Adrenal gland (tissue), 9 donors: ENCODE measurements at regions not wholly inside any gene's neighbourhood (a gene's known extent, or its start where the extent isn't known, plus 50 kb on each side); places are given as distances from the start of the nearest gene placed in this dataset.

Experiments
- DNase-seq, 7 donors: peaks; one replicate each; pipeline ENCODE4 v3.0.0-alpha.2; 2019 to 2020
- H3K27ac ChIP-seq, 5 donors: fragments of 200-600 bp; sonication (generic) in 4 of 5; 1 replicate in 3 of 5; 2 replicates in 2 of 5; pipeline versions ENCODE4 v1.5.1 to v1.8.0; 2016 to 2020; ENCODE audit warnings: mild to moderate bottlenecking in 1 of 5
- H3K27me3 ChIP-seq: fragments of 200-600 bp; 2 replicates; pipeline ENCODE4 v1.8.0; 2021
- H3K36me3 ChIP-seq, 2 donors: fragments of 200-600 bp; replicated peaks in 1 of 2; 1 replicate in 1 of 2; 2 replicates in 1 of 2; pipeline versions ENCODE4 v1.5.1 to v1.8.0; 2018 to 2022
- H3K4me1 ChIP-seq, 2 donors: fragments of 200-600 bp; replicated peaks in 1 of 2; 1 replicate in 1 of 2; 2 replicates in 1 of 2; pipeline versions ENCODE4 v1.5.1 to v1.8.0; 2018 to 2021
- H3K4me3 ChIP-seq, 4 donors: fragments of 200-600 bp; sonication (generic) in 3 of 4; one replicate each; pipeline ENCODE4 v1.5.1; 2016 to 2018
- H3K9me3 ChIP-seq, 3 donors: fragments of 200-600 bp; sonication (generic) in 1 of 3; replicated peaks in 1 of 3; 1 replicate in 2 of 3; 2 replicates in 1 of 3; pipeline versions ENCODE4 v1.5.1 to v1.8.0; 2016 to 2021
- POLR2A ChIP-seq, 2 donors: fragments of 450-650 bp; IDR thresholded peaks; one replicate each; pipeline ENCODE4 v1.6.1; 2017; ENCODE audit warnings: antibody characterized with exemption in 2 of 2, mild to moderate bottlenecking in 2 of 2, moderate library complexity in 1 of 2
- WGBS, 4 donors: extraction: QIAGEN DNeasy Blood & Tissue Kit in 2 of 4; methylation state at CpG; one replicate each; pipeline versions ENCODE4 v1.1.5 to v1.1.7; 2013 to 2017; 5-methylcytosine and 5-hydroxymethylcytosine counted together
- intact Hi-C, 2 donors: fragments of 100-400 bp; cut with DNase I; formaldehyde crosslinking; loops; one replicate each; pipeline versions ENCODE4 v1.14.1 to v1.15.0; 2022 to 2023
- TF ChIP-seq, protein P1 (sequence below), 6 experiments: fragments of 450-650 bp in 4 of 6; fragments of 200-600 bp in 2 of 6; sonication (generic) in 1 of 6; IDR thresholded peaks; 1 replicate in 5 of 6; 2 replicates in 1 of 6; pipeline versions ENCODE4 v1.5.1 to v1.8.0; 2016 to 2021; ENCODE audit warnings: antibody characterized with exemption in 6 of 6, mild to moderate bottlenecking in 2 of 6, moderate library complexity in 1 of 6
- donor health status: healthy with polysubstance abuse.
- donor health status: Bipolar disorder and iron deficiency.
- donor health status: DM: yes; HTN: yes; CAD: no.
- donor health status: DM: no; HTN: no; CAD: no.
- donor health status: DM: no; HTN: no; CAD: no.

DNA sequence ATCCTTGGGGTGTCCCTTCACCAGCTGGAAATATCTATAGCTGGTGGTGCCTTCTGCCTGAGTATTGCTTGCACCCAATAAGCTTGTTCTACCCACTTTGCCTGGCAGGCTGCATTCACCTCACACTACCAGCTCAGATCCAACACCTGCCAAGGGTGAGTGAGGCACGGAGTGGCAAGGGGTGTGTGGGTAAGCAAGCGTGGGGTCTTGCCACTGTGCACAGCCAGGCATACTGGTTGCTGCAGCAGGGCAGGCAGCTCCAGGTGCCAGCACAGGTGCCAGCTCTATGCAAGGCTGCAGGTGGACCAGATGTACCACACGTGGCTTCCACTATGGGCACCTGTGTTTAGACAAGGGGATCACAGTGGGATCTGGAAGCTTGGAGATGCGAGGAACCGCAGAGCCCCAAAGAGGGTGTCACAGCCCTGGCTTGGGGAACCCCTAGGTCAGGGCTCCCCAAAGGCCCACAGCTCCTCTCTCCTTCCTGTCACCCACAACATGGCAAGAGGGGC, 167.7 kb upstream of the MRPS30 start:
- H3K36me3 ChIP-seq = no peaks in the 10 kb centered on the region
- intact Hi-C loops = no loop called here
- no peaks in the 10 kb centered on the region for H3K27me3 ChIP-seq
- TF ChIP-seq, protein P1, sequence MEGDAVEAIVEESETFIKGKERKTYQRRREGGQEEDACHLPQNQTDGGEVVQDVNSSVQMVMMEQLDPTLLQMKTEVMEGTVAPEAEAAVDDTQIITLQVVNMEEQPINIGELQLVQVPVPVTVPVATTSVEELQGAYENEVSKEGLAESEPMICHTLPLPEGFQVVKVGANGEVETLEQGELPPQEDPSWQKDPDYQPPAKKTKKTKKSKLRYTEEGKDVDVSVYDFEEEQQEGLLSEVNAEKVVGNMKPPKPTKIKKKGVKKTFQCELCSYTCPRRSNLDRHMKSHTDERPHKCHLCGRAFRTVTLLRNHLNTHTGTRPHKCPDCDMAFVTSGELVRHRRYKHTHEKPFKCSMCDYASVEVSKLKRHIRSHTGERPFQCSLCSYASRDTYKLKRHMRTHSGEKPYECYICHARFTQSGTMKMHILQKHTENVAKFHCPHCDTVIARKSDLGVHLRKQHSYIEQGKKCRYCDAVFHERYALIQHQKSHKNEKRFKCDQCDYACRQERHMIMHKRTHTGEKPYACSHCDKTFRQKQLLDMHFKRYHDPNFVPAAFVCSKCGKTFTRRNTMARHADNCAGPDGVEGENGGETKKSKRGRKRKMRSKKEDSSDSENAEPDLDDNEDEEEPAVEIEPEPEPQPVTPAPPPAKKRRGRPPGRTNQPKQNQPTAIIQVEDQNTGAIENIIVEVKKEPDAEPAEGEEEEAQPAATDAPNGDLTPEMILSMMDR (IDR thresholded peaks at IDR 0.05) = no peak
- TF ChIP-seq POLR2A (IDR thresholded peaks at IDR 0.05) = no peak
- 85 to 97% (median 87%) methylated on average over 5 of the region's 5 CpGs for WGBS, 4 donors
- DNase-seq = no peak
- H3K4me1 ChIP-seq = no peaks in the 10 kb centered on the region
- no peak overlapping the region for H3K27ac ChIP-seq
- no peak overlapping the region for H3K4me3 ChIP-seq
- no peaks in the 10 kb centered on the region for H3K9me3 ChIP-seq

DNA sequence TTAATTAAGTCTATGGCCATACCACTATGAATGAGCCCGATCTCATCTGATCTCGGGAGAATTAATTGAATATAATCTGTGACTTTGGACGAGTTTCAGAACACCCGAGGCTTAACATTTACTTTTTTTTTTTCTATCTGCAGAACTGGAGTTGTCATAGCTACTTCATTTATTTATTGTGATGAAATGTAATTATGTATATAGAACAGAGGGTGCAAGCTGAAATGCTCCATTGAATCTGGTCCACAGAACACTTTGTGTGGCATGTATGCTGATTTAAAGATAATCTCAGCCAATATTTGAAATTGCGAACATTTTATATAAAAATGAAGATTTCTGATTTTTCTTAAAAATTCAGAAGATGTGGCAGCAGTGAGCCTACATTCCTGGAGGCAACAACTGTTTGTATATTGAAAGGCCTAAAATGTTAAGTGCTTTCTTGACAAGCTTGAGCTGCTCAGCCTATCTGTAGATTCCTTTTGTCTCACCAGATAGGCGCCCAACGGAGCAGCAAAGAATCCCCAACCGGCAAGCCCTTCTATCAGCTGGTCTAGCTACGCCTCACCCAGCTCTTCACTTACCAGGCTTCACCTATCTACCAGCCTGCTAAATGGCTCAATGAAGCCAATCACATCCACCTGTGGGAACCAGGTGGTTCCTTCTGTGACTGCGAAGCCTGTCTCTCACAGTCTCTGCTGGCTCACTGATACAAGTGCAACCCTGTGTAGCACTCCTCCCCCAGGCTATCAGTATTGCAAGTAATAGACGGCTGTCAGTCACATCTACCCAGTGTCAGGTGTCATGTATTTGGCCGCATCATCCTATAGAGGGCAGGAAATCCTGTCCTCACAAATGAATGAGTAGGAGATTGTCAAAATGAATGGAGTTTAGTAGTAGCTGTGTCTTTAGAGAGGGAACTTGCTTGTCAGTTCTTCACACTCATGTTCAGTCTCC, 170.6 kb upstream of the MRPS30 start:
- TF ChIP-seq, protein P1 (IDR thresholded peaks at IDR 0.05) = no peak
- TF ChIP-seq POLR2A (IDR thresholded peaks at IDR 0.05) = no peak
- Histone ChIP-seq H3K4me1 (no peaks in the 10 kb centered on the region), H3K4me3 (no peak overlapping the region), H3K36me3 (no peaks in the 10 kb centered on the region), H3K27ac (no peak overlapping the region), H3K9me3 (no peaks in the 10 kb centered on the region), H3K27me3 (no peaks in the 10 kb centered on the region)
- WGBS, 4 donors = 66 to 78% (median 76%) methylated on average over 12 of the region's 12 CpGs
- no peak for DNase-seq
- intact Hi-C loops = no loop called here

DNA sequence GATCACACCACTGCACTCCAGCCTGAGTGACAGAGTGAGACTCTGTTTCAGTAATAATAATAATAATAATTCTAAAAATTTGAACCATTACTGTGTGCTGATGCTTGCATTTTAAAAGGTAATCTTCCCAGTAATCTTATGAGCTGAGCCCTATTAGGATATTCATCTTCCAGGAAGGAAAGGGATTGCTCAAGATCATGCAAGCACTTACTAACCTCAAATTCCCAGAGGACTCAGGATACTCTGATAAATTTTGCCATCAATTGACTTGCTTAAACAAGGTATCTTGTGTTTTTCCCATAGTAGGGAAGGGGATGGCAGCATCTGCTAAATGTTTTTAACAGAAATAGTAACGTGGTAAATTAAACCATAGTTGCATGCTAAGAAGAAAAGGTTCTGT, 176.4 kb upstream of the MRPS30 start:
- Histone ChIP-seq H3K9me3 (no peaks in the 10 kb centered on the region), H3K4me3 (no peak overlapping the region), H3K36me3 (no peaks in the 10 kb centered on the region), H3K27me3 (no peaks in the 10 kb centered on the region), H3K4me1 (no peaks in the 10 kb centered on the region), H3K27ac (no peak overlapping the region)
- TF ChIP-seq, protein P1 (IDR thresholded peaks at IDR 0.05) = no peak
- WGBS, 4 donors = 55 to 85% (median 72%) methylated on average over 1 of the region's 1 CpG
- DNase-seq = no peak
- intact Hi-C loops = no loop called here

DNA sequence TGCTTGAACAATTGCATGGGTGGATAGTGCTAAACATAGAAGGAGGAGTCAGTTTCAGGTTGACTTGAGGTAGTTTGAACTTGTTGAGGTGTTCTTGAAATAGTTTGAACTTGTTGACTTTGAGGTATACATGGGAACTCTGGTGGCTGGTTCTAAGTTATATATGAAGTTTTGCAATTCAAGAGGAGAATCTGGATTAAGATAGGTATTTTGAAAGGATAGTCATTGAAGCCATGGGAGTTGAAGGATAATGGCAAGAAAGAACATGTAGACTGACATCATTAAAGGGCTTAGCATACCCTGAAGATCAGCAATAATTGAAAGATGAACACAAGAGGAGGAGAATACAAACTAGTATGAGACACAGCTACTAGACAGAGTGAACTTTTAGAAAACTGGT, 181.9 kb upstream of the MRPS30 start:
- intact Hi-C loops = no loop called here
- Histone ChIP-seq H3K4me3 (no peak overlapping the region), H3K27ac (no peak overlapping the region), H3K36me3 (no peaks in the 10 kb centered on the region), H3K4me1 (no peaks in the 10 kb centered on the region), H3K9me3 (no peaks in the 10 kb centered on the region), H3K27me3 (no peaks in the 10 kb centered on the region)
- DNase-seq = no peak
- TF ChIP-seq POLR2A (IDR thresholded peaks at IDR 0.05) = no peak
- TF ChIP-seq, protein P1 (IDR thresholded peaks at IDR 0.05) = no peak
